22Rv1 (cell line): ENCODE measurements at regions not wholly inside any gene's neighbourhood (a gene's known extent, or its start where the extent isn't known, plus 50 kb on each side); places are given as distances from the start of the nearest gene placed in this dataset.

Experiments used
- ZFX ChIP-seq: fragments of 450-650 bp; IDR thresholded peaks from 2 replicates; pipeline ENCODE4 v1.6.1; 2017; ENCODE audit warnings: antibody characterized with exemption, borderline replicate concordance
- TF ChIP-seq, protein P1 (sequence below): fragments of 450-650 bp; IDR thresholded peaks from 2 replicates; pipeline ENCODE4 v1.5.1; 2017; ENCODE audit warnings: mild to moderate bottlenecking

- TF ChIP-seq, protein P1, sequence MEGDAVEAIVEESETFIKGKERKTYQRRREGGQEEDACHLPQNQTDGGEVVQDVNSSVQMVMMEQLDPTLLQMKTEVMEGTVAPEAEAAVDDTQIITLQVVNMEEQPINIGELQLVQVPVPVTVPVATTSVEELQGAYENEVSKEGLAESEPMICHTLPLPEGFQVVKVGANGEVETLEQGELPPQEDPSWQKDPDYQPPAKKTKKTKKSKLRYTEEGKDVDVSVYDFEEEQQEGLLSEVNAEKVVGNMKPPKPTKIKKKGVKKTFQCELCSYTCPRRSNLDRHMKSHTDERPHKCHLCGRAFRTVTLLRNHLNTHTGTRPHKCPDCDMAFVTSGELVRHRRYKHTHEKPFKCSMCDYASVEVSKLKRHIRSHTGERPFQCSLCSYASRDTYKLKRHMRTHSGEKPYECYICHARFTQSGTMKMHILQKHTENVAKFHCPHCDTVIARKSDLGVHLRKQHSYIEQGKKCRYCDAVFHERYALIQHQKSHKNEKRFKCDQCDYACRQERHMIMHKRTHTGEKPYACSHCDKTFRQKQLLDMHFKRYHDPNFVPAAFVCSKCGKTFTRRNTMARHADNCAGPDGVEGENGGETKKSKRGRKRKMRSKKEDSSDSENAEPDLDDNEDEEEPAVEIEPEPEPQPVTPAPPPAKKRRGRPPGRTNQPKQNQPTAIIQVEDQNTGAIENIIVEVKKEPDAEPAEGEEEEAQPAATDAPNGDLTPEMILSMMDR: no peak
- TF ChIP-seq ZFX: no peak
Measured at GRCh38 chr6:112682071-112682470, 334.9 kb downstream of the RFPL4B start.
